ENCODE measurements at regions not wholly inside any gene's neighbourhood (a gene's known extent, or its start where the extent isn't known, plus 50 kb on each side); places are given as distances from the start of the nearest gene placed in this dataset.

- TF ChIP-seq POLR2A (IDR thresholded peaks at IDR 0.05): no peak
- TF ChIP-seq CTCF (IDR thresholded peaks at IDR 0.05): no peak
- Histone ChIP-seq H3K27ac (no peak overlapping the region), H3K36me3 (no peaks in the 10 kb centered on the region), H3K9me3 (no peaks in the 10 kb centered on the region), H3K4me3 (replicated peaks in 1 of 3) (no peak overlapping the region), H3K4me1 (no peaks in the 10 kb centered on the region), H3K27me3 (no peaks in the 10 kb centered on the region)
- intact Hi-C loops (cut with DNase I): no loop called here
- DNase-seq: no peak
- 85 to 90% methylated on average over 10 of the region's 10 CpGs for WGBS, 2 donors
Observed at GRCh38 chr10:8504499-8504898, 450.0 kb downstream of the GATA3 start.

- Histone ChIP-seq H3K4me1 (no peaks in the 10 kb centered on the region), H3K36me3 (no peaks in the 10 kb centered on the region), H3K27ac (no peak overlapping the region), H3K27me3 (no peaks in the 10 kb centered on the region), H3K9me3 (no peaks in the 10 kb centered on the region), H3K4me3 (replicated peaks in 1 of 3) (no peak overlapping the region)
- no peak for DNase-seq
- WGBS, 2 donors: 86 to 91% methylated on average over 3 of the region's 3 CpGs
- TF ChIP-seq POLR2A (IDR thresholded peaks at IDR 0.05): no peak
- TF ChIP-seq CTCF (IDR thresholded peaks at IDR 0.05): no peak
- intact Hi-C loops (cut with DNase I): no loop called here
Observed at GRCh38 chr10:8507156-8507555, 452.7 kb downstream of the GATA3 start.

GRCh38 chr10:8508882-8509281, 454.4 kb downstream of the GATA3 start:
- H3K4me3 ChIP-seq (replicated peaks in 1 of 3): no peak overlapping the region
- no peak overlapping the region for H3K27ac ChIP-seq
- no peaks in the 10 kb centered on the region for H3K27me3 ChIP-seq
- H3K9me3 ChIP-seq: no peaks in the 10 kb centered on the region
- no peaks in the 10 kb centered on the region for H3K36me3 ChIP-seq
- H3K4me1 ChIP-seq: no peaks in the 10 kb centered on the region
- TF ChIP-seq CTCF (IDR thresholded peaks at IDR 0.05) (no peak), POLR2A (IDR thresholded peaks at IDR 0.05) (no peak)
- WGBS, 2 donors: 83 to 98% methylated on average over 2 of the region's 2 CpGs
- no peak for DNase-seq
- intact Hi-C loops (cut with DNase I): no loop called here

GRCh38 chr10:8510471-8510870, 456.0 kb downstream of the GATA3 start:
- intact Hi-C loops (cut with DNase I): no loop called here

GRCh38 chr10:8511026-8511425, 456.5 kb downstream of the GATA3 start:
- no peaks in the 10 kb centered on the region for H3K36me3 ChIP-seq
- no peak overlapping the region for H3K4me3 ChIP-seq (replicated peaks in 1 of 3)
- TF ChIP-seq POLR2A (IDR thresholded peaks at IDR 0.05): no peak
- TF ChIP-seq CTCF (IDR thresholded peaks at IDR 0.05): no peak
- DNase-seq: no peak
- intact Hi-C loops (cut with DNase I): no loop called here
- H3K4me1 ChIP-seq: no peaks in the 10 kb centered on the region
- H3K9me3 ChIP-seq: no peaks in the 10 kb centered on the region
- no peak overlapping the region for H3K27ac ChIP-seq
- 81 to 87% methylated on average over 4 of the region's 4 CpGs for WGBS, 2 donors
- H3K27me3 ChIP-seq: no peaks in the 10 kb centered on the region

More at GRCh38 chr10:8510471-8510870, 456.0 kb downstream of the GATA3 start:
- H3K27ac ChIP-seq: no peak overlapping the region
- H3K4me3 ChIP-seq (replicated peaks in 1 of 3): no peak overlapping the region
- no peaks in the 10 kb centered on the region for H3K27me3 ChIP-seq
- no peak for DNase-seq
- H3K36me3 ChIP-seq: no peaks in the 10 kb centered on the region
- 78 to 94% methylated on average over 1 of the region's 1 CpG for WGBS, 2 donors
- H3K9me3 ChIP-seq: no peaks in the 10 kb centered on the region
- H3K4me1 ChIP-seq: no peaks in the 10 kb centered on the region
- no peak for TF ChIP-seq CTCF (IDR thresholded peaks at IDR 0.05)
- no peak for TF ChIP-seq POLR2A (IDR thresholded peaks at IDR 0.05)

All from thyroid gland (tissue), 4 donors.